Spleen (tissue), 7 donors: ENCODE measurements at regions not wholly inside any gene's neighbourhood (a gene's known extent, or its start where the extent isn't known, plus 50 kb on each side); places are given as distances from the start of the nearest gene placed in this dataset.

ENCODE experiments used
- POLR2A ChIP-seq, 3 donors: fragments of 450-650 bp; IDR thresholded peaks; one replicate each; pipeline ENCODE4 v1.5.1; 2017; ENCODE audit warnings: antibody characterized with exemption in 3 of 3, mild to moderate bottlenecking in 1 of 3
- POLR2AphosphoS5 ChIP-seq, 3 donors: sonication (generic); formaldehyde crosslinking; IDR thresholded peaks; one replicate each; pipeline ENCODE4 v1.5.1; 2017; ENCODE audit warnings: antibody characterized with exemption in 3 of 3
- TF ChIP-seq, protein P1 (sequence below), 11 experiments: fragments of 200-600 bp in 7 of 11; fragments of 450-650 bp in 4 of 11; sonication (generic) in 4 of 11; IDR thresholded peaks in 8 of 11; conservative IDR thresholded peaks in 3 of 11; 1 replicate in 7 of 11; 2 replicates in 4 of 11; pipeline versions ENCODE4 v1.4.0 to v1.8.0; 2016 to 2021; ENCODE audit warnings: antibody characterized with exemption in 11 of 11, inconsistent platforms in 4 of 11, mild to moderate bottlenecking in 1 of 11
- donor health status: DM: no; HTN: no; CAD: no; lungs with moderate emphysema.
- donor health status: DM: no; HTN: no; CAD: no.
- donor health status: DM: no; HTN: no; CAD: no.

DNA sequence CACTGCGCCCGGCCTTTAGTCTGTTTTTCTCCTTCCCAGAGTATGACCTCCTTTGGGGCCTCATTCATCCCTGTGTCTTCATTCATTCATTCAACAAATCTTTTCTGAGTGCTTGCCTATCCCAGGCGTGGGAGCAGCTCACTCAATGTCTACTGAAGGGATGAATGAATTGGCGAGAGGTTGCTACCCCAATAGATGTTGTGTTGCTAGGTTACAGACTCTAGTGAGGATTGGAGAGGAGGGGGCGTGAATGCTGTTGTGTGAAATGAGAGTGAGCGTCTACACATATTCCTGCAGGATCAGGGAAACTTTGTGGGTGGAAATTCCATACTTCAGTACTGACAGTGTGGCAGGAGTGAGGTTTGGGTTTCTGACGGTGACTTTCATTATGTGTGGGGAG is 55.5 kb upstream of the EP300 start:
- no peak for TF ChIP-seq POLR2A (IDR thresholded peaks at IDR 0.05)
- TF ChIP-seq, protein P1, sequence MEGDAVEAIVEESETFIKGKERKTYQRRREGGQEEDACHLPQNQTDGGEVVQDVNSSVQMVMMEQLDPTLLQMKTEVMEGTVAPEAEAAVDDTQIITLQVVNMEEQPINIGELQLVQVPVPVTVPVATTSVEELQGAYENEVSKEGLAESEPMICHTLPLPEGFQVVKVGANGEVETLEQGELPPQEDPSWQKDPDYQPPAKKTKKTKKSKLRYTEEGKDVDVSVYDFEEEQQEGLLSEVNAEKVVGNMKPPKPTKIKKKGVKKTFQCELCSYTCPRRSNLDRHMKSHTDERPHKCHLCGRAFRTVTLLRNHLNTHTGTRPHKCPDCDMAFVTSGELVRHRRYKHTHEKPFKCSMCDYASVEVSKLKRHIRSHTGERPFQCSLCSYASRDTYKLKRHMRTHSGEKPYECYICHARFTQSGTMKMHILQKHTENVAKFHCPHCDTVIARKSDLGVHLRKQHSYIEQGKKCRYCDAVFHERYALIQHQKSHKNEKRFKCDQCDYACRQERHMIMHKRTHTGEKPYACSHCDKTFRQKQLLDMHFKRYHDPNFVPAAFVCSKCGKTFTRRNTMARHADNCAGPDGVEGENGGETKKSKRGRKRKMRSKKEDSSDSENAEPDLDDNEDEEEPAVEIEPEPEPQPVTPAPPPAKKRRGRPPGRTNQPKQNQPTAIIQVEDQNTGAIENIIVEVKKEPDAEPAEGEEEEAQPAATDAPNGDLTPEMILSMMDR (IDR thresholded peaks at IDR 0.05 in 8 of 11, conservative IDR thresholded peaks at IDR 0.05 in 3 of 11): no peak
- no peak for TF ChIP-seq POLR2AphosphoS5 (IDR thresholded peaks at IDR 0.05)
